Daoy (cell line): ENCODE measurements at regions not wholly inside any gene's neighbourhood (a gene's known extent, or its start where the extent isn't known, plus 50 kb on each side); places are given as distances from the start of the nearest gene placed in this dataset.

Source experiments
- DNase-seq: peaks from one replicate; pipeline ENCODE4 v3.0.0-alpha.2; 2015; ENCODE audit warnings: low read depth

DNA sequence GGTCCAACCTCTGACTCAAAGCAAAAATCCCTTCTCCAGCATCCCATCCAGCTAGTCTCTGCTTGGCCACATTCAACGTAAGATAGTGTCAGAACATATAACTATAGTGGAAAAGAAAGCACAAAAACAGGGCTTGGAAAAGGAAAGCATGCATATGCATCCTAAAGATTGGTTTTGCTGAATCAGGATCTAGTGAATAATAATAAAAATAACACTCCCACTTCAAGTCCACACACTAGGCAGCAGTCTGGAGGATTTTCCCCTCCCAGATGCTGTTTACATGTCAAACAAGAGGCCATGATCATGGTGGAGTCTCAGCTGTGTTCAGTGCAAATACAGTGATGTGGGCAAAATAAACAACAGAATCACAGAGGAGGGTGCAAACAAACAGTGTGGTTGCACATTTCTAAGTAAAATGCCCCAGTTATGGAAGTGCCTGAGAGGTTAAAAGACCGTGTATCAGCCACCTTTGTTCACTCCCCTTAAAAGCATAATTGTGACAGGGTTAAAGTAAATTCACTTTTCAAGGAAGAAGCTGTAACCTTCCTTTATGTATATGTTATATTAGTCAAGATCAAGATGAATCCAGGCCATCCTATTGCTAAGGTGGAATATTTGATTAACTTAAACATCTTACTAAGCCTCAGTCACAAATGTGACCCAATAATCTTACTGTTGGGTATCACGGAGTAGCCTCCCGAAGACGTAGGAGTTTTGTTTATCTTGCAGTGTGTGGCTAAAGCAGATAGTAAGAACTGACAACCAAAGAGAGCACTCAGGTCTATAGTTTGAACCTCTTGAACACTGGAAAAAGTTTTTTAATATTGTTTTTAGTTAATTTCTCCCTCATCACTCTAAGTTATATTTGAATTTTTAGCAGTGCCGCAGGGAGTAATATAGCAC is 424.5 kb downstream of the SOX2 start:
- DNase-seq, result no peak

DNA sequence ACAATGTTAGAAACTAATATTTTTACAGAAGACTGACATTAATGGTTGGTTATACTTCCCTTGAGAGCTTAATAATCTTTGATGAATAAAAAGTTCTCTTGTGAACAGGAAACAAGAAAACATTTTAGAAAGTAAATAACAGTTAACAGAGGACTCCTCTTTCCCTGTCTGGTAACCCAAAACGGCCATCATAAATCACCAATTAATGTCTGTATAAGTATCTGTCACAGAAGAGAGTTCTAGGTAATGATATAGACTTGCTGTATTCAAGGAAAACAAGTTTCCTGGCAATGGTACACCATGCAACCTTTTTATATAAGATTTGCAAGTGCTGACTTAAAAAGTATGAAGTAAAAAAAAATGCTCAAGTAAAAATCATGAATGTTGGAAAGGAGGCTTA is 426.7 kb downstream of the SOX2 start:
- DNase-seq, result no peak

DNA sequence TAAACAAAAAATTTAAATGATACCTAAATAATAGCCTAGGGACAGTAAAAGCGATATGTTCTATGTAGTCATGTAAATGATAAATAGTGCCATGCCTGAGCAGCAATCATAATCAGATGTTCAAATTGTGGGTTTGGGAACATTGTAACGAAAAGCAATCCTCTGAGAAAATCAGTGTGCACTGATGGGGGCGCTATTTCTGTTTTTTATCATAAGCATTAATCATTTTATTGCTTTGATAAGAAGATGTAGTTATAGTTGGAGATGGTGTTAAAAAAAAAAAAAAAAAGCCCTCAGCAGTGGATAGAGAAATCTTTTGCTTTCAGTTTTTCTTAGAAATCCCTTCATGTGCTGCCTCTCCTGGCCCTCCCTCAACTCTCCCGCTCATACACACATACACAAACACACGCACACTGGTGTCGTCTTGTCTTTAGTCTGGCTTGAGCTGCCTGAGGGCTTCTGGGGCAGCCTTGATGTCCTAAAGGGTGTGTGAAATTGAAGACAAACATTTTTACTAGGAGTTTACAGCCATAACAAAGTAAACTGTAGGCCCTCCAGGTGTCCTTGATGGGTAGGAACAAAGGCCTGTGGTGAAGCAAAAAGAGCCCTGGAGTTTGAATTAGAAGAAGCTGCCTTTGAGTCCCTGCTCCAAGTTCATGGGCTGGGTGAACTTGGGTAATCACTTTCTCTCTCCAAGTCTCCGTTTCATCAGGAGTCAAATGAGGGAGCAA is 428.1 kb downstream of the SOX2 start:
- no peak for DNase-seq

DNA sequence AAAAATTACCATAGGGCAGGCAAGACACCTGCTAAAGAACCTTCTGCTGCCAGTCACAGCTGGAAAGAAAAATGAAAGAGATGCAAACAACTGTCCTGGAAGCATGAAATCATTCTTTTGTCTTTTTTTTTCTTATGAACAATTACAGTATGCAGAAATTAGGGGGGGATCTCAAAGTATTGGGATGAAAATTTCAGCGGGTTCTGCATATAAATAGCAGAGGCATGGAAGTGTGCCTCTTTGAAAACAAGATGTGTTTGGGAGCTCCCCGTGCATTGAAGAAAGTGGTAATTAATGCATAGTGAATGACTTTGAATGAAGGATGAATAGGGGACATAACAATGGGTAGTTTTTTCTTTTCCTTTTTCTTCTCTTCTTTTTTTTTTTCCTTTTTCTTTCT is 431.2 kb downstream of the SOX2 start:
- no peak for DNase-seq

DNA sequence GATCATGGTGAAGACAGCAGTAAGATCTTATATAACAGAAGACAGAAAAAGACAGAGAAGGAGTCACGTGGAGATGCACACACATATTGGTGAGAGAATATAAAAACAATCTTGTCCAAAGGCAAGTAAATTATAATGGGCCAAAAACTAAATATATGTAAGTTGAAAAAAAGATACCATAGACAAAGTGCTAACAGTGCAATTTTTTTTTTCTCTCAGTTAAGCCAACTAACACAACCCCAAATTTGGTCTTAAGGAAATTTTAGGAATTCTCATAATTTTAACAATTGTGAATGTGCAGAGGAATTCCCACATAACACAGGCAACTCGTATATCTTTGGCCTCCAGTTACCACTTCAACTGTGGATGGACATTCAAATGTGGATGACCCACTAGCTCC is 432.2 kb downstream of the SOX2 start:
- DNase-seq, result no peak

DNA sequence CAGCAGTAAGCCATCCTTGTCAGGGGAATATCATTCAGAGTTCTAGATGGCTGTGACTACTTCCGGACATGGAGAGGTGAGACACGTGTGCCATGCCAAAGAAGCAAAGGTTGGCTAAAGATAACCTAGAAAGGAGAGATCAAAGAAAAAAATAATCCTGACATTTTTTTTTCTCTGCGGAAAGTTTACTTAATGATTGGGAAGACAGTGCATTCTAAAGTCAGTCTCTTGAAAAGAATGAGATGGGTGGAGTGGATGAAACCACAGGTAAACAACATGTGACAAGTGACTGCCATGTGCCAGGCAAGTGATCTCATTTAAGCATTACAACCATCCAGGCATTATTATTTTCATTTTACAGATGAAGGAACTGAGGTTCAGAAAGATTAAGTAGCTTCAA is 436.6 kb downstream of the SOX2 start:
- DNase-seq, result no peak

DNA sequence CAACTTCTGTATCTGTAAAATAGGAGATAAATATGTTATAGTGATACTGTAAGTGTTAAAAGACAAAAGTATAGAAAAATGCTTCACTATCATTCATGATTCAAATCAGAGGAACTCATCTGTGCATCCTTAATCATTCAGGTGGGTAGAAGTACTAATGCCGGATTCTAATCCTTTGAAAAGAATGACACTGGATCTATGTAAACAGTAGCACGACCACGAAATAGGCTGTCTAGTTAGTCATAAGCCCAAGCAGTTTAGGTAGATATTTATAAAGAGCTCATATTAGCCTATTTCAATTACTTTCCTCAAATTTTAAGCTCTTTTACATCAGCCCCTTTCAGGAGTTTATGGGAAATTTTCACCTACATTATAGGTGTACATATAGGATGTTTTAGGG is 437.9 kb downstream of the SOX2 start:
- no peak for DNase-seq

DNA sequence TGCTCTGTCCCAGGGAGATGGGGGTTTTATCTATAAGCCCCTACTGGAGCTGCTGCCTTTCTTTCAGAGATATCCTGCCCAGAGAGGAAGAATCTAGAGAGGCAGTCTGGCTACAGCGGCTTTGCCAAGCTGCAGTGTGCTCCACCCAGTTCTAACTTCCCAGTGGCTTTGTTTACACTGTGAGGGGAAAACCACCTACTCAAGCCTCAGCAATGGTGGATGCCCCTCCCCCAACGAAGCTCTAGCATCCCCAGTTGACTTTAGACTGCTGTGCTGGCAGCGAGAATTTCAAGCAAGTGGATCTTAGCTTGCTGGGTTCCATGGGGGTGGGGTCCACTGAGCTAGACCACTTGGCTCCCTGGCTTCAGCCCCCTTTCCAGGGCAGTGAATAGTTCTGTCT is 444.6 kb downstream of the SOX2 start:
- peak; percentile 11 for DNase-seq

DNA sequence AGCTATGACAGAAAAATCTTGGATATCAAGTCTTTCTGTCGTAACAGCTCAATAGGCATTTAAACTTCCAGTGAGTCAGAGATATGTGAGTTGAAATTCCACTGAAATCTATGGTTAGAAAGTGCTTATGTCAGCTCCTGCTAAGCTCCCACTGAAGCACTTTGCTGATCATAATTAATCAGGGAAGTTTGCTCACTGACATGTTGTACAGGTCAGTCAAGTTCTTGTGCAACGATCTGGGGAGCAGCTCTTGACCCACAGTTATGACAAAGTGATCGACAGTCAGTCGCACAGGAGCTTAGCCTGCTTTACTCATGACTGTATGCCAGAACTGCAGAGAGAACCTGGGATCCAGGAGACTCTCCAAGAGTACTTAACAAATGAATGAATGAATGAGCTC is 453.5 kb downstream of the SOX2 start:
- no peak for DNase-seq

DNA sequence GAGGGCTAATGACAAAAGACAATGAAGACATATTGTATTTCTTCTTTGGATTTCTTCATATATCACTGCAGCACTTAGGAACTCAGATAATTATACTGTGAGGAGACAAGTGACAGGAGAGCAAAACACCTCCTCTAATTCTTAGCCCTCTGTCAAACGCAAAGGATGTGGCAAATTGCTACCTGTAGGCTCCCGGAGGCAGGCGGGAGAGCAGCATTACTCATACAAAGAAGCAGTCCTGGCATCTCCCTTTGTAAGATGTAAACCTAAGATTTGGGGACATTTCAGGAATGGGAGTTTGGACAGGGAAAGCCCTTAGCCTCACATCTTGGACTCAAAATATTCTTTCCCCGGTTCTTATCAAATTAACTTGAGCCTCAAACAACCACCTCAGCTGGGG is 460.8 kb downstream of the SOX2 start:
- no peak for DNase-seq

DNA sequence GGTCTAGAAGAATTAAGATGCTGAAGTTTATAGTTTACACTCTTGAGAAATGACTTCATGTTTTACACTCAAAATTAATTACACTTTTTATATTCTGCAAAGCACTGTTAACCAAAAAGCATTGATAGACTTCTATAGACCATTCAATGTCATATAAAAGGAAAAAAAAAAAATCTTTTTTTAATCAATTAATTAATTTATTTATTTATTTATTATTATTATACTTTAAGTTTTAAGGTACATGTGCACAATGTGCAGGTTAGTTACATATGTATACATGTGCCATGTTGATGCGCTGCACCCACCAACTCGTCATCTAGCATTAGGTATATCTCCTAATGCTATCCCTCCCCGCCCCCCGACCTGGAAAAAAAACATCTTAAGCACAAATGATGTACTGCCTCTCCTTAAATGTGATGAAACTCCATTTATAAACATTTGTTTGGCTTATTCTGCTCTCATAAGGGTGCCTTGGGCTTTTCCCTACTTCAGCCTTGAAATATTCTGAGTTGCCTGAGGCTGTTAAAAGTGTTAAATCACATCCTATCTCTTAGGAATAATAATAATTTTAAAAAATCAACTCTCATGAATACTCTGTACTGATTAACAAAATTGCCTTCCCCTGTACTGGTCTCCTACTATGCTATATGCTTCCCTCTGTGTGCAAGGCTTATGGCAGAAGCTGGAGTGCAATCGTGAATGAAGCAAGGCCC is 466.9 kb downstream of the SOX2 start:
- DNase-seq, result no peak

DNA sequence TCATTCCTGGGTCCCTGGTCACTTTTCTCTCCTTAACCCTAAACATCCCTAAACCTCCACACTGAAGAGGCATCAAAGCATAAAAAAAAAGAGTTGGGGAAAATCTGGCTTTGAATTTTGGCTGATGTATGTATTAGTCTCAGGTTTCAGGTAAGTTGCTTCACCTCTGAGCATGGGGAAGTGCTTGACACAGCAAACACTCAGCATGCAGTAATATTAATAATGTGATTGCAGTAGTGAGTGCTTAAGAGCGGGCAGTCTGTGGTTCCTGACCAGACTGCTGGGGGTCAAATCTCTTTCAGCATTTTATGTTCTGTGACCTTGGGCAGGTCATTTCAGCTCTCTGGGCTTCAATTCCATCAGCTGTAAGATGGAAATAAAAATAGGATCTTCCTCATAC is 467.9 kb downstream of the SOX2 start:
- no peak for DNase-seq

DNA sequence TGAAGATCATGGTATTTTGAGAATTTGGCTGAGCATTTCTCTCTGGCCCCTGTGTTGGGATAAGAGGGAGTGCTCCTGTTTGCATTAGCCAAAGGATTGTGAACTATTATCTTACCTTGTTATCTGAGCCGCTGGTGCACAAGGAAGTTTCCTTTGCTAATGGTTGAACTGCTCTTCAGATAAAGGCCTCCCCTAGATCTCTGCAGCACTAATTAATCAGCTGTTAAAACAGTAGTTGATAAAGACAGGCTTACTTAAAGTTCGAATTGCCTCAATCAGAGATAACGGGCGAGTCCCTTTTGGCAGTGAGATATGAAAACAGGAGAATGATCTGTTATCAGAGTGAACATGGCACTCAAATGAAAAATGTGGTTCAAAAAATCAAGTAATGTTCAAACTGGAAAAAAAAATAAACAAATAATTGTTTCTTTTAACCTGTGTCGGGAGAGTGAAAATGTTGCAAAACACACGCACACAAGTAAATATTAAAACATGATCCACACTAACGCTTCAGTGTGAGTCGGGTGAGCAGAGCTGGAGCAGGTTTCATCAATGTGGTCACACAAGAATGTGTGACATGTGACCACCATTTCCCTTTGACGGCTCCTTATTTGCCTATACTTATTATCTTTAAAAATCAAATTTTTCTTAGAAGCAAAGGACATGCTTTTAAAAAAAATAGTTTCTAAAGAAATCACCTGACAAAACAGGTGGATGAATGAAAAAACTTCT is 469.1 kb downstream of the SOX2 start:
- DNase-seq, result no peak

DNA sequence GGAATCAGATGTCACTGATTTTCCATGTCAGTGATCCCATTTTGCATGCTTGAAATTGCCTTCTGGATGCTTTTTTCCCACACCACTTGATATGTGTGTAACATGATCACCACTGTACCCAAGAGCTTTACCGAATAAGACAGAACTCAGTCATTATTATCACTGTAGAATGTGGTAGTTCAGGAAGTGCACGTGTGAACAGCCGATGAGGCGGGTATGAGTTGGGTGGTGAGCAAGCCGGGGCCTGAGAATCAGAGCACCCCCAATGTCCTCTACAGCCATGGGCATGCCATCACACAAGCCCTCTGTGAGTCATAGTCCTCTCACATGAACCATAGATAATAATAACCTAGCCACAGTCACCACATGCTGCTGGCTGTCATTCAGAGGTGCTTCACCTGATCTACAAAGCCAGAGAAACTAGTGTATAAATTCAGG is 470.8 kb downstream of the SOX2 start:
- DNase-seq, result peak; percentile 88

DNA sequence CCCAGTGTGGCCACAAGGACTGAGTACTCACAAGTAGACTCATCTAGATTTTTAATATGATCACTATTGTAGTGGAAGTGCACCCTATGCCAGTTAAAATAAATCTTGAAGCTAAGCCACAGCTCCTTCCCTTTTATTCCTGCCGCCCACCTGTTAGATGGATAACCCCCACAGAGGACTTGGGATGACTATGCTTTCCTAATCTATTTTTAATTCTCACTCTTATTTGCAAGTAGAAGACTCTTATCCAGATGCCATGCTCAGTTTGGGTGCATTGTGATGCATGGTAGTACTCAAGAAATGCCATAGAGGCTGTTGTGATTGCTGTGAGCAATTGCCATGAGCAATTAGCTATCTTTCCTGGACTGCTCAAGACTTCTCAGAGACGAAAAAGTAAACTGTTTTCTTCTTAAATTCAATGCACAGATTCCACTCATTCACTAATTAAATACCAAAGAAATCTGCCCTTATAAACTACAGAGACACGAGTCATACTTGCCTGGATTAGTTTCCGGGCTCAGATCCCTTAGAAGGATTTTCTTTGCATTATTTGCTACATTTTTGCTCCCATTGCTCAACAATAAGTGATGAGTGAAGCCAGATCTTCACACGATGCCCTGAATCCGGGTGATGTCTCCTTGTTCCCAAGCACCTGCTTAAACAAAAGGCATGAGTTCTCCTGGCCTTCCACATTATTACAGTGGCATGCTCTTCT is 472.1 kb downstream of the SOX2 start:
- DNase-seq, result no peak

DNA sequence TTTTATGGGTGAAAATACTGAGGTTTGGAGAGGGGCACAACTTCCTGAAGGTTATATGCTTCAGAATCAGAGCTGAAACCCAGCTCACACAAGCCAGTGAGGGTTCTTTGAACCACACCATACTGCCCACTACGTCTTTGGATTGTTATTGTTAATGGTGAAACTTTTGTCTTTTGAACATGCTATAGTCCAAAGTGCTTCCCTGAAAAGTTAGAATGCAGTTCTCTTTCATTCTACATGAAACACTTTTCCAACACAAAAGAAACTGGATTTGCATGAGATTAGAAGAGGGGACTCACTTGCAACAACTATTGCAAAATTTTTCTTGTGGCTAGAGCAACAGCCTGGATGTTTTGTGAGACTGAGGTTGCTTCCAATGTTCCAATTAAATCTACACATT is 473.6 kb downstream of the SOX2 start:
- no peak for DNase-seq

DNA sequence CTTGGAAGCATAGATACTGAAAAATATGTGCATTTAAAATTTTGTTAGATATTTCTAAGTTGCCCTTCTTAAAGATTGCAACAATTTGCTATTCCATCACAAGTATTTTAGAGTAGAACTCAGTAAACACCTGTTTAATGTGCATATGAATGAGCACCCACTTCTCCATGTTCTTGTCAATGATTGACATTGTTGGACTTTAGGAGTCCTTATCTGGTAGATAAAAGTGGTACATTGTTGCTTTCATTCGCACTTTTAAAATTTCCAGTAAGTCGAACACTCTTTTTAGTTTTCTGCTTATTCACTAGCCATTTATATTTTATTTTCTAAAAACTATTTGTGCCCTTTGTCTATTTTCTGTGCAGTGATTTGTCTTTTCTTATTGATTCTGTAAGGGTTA is 478.3 kb downstream of the SOX2 start:
- DNase-seq, result no peak

DNA sequence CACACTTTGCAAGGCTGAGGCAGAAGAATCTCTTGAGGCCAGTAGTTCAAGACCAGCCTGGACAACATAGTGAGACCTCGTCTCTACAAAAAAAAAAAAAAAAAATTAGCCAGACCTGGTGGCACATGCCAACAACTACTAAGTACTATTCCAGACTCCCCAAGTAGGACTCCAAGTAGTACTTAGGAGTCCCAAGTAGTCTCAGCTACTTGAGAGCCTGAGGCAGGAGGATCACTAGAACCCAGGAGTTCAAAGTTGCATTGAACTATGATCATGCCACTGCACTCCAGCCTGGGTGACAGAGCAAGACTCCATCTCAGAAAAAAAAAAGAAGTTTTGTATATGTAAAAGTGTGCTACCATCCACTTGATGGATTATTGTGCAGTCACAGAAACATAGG is 486.6 kb downstream of the SOX2 start:
- DNase-seq, result no peak

DNA sequence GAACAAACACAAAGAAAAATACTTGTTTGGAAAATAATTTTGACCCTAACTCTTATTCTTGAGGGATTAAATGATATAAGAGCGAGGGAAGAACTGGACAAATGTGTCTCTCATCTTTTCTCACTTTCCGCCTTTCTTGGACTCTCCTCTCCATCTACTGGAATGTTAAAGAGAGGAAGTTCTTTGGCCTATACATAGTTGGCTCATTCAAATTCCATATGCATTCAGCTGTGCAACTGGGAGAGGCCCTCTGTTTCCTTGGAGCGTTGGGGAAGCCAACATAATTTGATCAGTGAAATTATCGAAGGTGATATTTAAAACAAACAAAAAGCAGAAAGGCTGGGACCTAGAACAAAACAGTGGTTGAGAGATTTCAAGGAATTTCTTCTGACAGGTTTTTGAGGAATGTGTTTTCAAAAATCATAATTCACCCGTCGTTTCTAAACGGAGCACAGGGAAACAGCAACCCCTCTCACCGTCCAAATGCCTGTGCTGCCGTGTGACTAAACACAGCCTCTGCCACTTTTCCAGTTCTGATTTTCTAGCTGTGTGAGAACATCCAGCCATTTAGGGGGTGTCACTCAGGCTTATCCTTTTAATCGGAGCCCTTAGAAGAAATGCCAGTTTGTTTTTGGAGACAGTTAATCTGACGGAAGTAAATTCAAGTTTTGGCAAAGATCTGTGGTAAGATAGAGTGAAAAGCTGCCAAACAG is 489.9 kb downstream of the SOX2 start:
- no peak for DNase-seq

DNA sequence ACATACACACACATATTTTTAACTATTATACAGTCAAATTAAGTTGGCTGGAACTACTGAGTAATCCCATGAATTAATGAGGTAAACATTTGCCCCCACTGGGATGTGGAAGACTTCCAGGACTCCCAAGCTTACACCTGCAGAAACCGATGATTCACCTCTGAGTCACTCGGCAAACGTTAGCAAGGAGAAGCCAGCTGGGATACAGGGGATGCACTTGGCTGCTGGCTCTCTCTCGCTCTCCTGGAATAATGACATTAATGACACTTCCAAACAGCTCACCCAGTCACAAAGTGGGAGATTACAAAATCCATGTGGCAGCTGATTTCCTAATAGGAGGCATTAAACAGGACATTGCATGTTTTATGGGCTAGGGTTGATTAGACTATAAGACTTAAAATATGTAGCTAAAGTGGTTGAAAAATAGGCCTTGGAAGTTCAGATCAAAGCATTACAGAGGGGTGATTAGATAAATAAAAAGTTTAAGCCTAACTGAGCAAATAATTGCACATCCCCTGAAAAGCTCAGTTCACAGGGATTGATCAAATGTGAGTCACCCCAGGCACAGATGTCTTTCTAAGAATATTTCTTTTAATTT is 500.9 kb downstream of the SOX2 start:
- peak; percentile 96 for DNase-seq
